Uterus (tissue), 2 donors: ENCODE measurements at regions not wholly inside any gene's neighbourhood (a gene's known extent, or its start where the extent isn't known, plus 50 kb on each side); places are given as distances from the start of the nearest gene placed in this dataset.

ENCODE experiments used
- POLR2A ChIP-seq, 2 donors: fragments of 450-650 bp; IDR thresholded peaks; one replicate each; pipeline ENCODE4 v1.6.1; 2016; ENCODE audit warnings: antibody characterized with exemption in 2 of 2, mild to moderate bottlenecking in 1 of 2, moderate library complexity in 1 of 2
- TF ChIP-seq, protein P1 (sequence below), 4 experiments: fragments of 200-600 bp in 2 of 4; fragments of 450-650 bp in 2 of 4; sonication (generic) in 2 of 4; IDR thresholded peaks; one replicate each; pipeline ENCODE4 v1.5.1; 2016 to 2019; ENCODE audit warnings: antibody characterized with exemption in 4 of 4, mild to moderate bottlenecking in 2 of 4, moderate library complexity in 1 of 4

GRCh38 chr15:69568173-69569009, 115.8 kb downstream of the RPLP1 start:
- TF ChIP-seq, protein P1, sequence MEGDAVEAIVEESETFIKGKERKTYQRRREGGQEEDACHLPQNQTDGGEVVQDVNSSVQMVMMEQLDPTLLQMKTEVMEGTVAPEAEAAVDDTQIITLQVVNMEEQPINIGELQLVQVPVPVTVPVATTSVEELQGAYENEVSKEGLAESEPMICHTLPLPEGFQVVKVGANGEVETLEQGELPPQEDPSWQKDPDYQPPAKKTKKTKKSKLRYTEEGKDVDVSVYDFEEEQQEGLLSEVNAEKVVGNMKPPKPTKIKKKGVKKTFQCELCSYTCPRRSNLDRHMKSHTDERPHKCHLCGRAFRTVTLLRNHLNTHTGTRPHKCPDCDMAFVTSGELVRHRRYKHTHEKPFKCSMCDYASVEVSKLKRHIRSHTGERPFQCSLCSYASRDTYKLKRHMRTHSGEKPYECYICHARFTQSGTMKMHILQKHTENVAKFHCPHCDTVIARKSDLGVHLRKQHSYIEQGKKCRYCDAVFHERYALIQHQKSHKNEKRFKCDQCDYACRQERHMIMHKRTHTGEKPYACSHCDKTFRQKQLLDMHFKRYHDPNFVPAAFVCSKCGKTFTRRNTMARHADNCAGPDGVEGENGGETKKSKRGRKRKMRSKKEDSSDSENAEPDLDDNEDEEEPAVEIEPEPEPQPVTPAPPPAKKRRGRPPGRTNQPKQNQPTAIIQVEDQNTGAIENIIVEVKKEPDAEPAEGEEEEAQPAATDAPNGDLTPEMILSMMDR (IDR thresholded peaks at IDR 0.05): no peak
- no peak for TF ChIP-seq POLR2A (IDR thresholded peaks at IDR 0.05)
